ENCODE measurements at regions not wholly inside any gene's neighbourhood (a gene's known extent, or its start where the extent isn't known, plus 50 kb on each side); places are given as distances from the start of the nearest gene placed in this dataset.

DNA sequence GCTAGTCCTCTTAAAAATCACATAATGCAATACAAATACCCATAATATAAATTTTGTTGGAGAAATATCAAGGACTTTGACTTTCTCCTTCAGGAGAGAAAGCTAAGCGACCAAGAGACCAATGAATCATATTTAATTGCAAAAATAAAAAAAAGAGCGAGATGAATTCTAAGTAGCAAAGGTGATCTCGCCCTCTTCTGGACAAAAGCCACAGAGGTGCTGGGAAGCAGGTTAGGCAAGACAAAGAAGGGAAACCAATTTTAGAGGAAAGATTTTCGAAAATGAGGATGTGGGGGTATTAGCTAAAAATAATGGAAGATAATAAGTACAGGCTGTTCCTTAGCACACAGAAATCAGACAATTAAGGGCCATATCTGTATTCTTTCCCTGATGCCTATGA, 111.4 kb upstream of the PLAAT1 start:
- TF ChIP-seq, protein P1, sequence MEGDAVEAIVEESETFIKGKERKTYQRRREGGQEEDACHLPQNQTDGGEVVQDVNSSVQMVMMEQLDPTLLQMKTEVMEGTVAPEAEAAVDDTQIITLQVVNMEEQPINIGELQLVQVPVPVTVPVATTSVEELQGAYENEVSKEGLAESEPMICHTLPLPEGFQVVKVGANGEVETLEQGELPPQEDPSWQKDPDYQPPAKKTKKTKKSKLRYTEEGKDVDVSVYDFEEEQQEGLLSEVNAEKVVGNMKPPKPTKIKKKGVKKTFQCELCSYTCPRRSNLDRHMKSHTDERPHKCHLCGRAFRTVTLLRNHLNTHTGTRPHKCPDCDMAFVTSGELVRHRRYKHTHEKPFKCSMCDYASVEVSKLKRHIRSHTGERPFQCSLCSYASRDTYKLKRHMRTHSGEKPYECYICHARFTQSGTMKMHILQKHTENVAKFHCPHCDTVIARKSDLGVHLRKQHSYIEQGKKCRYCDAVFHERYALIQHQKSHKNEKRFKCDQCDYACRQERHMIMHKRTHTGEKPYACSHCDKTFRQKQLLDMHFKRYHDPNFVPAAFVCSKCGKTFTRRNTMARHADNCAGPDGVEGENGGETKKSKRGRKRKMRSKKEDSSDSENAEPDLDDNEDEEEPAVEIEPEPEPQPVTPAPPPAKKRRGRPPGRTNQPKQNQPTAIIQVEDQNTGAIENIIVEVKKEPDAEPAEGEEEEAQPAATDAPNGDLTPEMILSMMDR (IDR thresholded peaks at IDR 0.05): no peak
- no peak for TF ChIP-seq POLR2A (IDR thresholded peaks at IDR 0.05)
